Nucleus accumbens (tissue), 56 donors: ENCODE measurements at regions not wholly inside any gene's neighbourhood (a gene's known extent, or its start where the extent isn't known, plus 50 kb on each side); places are given as distances from the start of the nearest gene placed in this dataset.
"Not testable (repeated sequence)": the region's sequence is repeated elsewhere in the genome, so short reads cannot be mapped to it uniquely, and the experiment has no call there.

Experiments
- DNase-seq, 56 donors: peaks; one replicate each; lab custom pipeline; 2025; lab: John Stamatoyannopoulos, UW

GRCh38 chr1:149635290-149635899, 51.7 kb downstream of the PPIAL4C start:
- DNase-seq = not testable (repeated sequence)

DNA sequence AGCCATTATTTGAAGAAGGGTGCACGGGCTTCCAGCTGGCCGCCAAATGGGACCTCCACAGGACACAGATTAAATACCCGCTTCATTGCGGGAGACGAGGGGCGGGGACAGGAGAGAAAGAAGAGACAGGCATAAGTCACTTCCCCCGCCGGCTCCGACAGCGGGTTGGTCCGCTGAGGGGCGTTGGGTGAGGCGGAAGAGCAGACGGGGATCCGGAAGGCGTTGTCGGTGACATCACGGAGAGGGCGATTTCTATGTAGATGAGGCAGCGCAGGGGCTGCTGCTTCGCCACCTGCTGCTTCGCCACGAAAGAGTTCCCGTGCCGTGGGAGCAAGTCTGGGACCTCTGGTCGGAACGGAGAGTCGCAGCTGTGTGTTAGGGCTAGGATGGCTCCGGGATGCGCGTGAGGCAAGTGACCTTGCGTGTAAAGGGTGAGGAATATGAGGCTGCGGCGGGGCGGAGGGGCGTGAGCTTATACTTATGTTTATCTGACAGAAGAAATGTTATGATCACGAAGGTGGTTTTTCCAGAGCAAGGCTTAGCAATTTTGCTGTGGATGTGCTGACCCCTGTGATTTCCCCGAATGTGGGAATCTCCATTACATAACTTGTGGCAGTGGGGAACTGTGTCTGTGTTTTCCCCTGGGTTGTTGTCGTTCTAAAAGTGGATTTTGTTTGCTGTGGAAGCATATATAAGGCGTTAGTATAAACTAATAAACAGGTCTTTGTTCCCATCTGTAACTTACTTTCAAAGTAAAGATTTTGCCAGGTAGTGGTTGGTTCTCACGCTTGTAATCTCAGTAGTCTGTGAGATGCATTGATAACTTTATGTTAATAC, 52.9 kb downstream of the PPIAL4C start:
- peak in 54 of 56 donors; percentile 28 to 92 (median 79) for DNase-seq

DNA sequence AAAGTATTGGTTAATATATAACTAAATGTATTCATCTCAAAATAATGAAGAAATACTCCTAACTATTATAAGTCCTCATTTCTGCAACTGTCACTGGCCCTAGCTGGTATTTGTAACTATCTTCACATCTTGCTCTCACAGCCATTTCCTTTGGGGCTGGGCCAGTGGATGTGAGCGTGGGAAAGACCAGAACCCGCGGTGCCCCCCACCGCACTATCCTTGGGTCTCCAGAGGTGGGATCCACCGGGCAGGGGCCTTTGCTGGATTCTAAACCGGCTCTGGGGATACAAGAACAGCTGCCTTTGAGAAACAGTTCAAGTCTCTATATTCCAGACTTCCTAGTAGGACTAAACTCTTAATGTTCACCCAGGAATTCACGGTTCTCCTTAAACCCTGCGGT, 54.8 kb downstream of the PPIAL4C start:
- not testable (repeated sequence) for DNase-seq

GRCh38 chr1:149638901-149639658, 55.4 kb downstream of the PPIAL4C start:
- not testable (repeated sequence) for DNase-seq

DNA sequence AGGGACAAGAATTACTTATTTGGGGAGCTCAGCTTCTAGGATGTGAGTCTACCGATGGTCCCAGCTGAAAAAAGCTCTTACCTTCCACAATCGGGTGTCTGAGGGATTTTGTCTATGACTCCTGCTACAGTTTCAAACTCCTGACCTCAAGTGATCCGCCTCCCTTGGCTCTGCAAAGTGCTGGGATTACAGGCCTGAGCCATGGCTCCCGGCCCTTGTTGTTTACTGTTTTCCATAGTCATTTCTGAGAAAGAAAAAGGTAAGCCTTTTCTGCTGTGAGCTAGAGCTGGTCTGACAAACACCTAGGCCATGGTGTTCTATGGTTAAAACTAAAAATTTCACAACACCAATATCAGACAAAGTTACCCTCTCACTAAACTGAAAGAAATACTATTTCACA, 57.5 kb downstream of the PPIAL4C start:
- DNase-seq = not testable (repeated sequence)

DNA sequence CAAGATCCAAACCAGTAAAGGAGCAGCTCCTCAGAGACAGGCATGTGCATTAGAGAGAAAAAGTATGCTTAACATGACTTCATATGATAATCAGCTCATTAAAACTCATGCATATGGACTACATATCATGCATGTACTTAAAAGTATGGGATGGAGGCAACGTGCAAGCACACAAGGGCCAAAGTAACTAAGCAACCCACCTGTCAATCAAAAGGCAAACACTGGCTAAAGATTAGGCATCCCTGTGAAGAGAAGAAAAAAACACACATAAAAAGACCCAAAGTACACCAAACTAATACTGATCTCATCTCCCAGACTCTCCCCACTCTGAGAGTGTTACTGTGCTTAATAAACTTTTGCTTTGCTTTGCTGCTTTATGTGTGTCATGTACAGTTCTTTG, 61.2 kb downstream of the PPIAL4C start:
- not testable (repeated sequence) for DNase-seq

DNA sequence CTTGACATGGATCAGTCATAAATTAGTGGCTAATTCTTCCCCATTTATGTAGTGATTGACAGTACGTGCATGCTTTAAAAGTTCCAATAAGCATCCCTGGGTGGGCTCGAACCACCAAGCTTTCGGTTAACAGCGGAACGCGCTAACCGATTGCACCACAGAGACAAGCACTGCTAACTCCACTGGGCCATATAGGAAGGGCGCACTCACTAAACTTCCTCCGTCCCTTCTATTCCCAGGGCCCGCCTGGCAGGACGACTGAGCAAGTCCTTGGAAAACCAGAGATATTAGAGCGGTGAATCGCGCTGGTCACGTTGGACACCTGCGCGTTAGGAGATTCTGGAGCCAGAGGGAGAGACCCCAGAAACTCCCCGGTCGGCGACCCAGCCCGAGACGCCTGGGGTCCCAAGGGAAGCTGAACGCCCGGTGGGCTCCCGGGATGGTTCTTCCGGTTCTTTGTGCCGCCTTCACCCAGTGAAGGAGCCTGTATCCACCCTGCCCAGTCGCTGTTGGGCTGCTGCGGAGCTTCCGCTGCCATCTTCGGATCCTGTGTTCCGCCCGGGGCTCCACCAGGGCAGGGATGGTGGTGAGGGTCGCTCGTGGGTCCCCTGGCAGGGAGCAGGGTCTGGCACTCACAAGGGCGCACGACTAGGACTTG, 62.8 kb downstream of the PPIAL4C start:
- peak in 10 of 56 donors; percentile 1 to 11 (median 3) for DNase-seq

DNA sequence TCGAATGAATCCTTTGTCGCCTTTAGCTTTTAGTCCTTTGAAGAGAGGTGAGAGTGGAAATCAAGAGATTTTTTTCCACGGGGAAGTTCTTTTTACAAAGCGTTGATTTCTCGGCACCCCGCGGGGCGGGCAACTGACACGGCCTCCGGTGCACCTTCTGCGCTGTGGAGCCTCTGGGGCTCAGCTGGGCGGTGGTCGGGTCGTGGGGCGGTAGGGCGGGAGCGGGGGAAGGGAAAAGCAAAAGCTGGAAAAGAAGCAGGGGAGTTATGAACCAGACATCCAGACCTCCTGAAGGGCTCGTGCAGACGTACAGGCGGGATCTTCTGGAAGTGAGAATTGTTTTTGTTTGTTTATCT, 63.3 kb downstream of the PPIAL4C start:
- DNase-seq = peak in 2 of 56 donors; percentile 0 to 6

GRCh38 chr1:149657750-149658149, 74.1 kb downstream of the PPIAL4C start:
- not testable (repeated sequence) for DNase-seq

DNA sequence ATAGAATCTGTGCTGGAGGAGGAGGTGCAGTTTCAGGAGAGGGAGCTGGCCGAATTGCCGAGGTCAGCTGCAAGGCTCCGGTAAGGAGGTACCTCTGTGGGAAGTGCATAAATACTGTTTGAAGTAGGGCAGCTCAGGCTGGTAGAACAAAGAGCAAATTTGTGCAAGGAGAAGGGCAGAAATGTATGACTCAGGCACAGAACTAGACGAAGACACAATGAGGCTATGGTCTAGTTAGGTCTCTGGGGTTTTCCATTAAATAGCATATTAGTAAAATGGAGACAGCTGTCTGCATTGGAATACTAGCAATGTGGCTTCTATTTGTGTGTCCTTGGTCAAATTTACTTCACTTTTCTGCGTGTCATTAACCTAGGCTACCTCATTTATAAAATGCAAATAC, 74.5 kb downstream of the PPIAL4C start:
- DNase-seq = not testable (repeated sequence)

- DNase-seq = not testable (repeated sequence)
Measured at GRCh38 chr1:149664624-149665023, 81.0 kb downstream of the PPIAL4C start.

- DNase-seq = not testable (repeated sequence)
Measured at GRCh38 chr1:149665033-149665432, 81.4 kb downstream of the PPIAL4C start.

GRCh38 chr1:149665528-149665927, 81.9 kb downstream of the PPIAL4C start:
- DNase-seq = not testable (repeated sequence)

DNA sequence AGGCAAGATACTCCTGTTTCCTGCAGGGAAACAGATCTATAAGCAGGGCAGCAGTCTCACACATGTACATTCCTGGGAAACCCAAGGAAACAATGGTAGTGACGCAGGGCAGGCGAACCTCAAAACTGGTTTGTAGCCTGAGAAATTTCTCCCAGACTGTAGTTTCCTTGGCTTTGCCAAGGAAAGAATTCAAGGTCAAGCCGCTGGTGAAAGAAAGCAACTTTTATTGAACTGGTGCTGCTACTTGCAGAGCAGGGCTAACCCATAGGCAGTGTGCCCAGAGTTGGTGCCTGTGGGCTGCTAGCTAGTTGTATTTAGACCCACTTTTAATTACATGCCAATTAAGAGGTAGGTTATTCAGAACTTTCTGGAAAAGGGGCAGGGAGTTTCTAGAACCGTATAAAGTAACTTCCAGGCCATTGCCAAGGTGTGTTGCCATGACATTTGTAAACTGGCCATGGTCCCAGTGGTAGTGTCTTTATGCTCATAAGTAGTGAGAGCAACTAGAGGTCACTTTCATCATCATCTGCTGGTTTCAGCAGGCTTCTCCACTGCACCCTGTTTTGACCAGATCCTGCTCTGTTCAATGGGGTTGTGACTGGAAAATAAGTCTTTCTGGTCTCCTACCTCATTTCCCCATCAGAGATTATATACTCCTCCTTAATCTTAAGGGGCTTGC, 89.7 kb downstream of the PPIAL4C start:
- peak in 18 of 56 donors; percentile 1 to 51 (median 18) for DNase-seq

- not testable (repeated sequence) for DNase-seq
Measured at GRCh38 chr1:149674921-149675320, 91.3 kb downstream of the PPIAL4C start.

DNA sequence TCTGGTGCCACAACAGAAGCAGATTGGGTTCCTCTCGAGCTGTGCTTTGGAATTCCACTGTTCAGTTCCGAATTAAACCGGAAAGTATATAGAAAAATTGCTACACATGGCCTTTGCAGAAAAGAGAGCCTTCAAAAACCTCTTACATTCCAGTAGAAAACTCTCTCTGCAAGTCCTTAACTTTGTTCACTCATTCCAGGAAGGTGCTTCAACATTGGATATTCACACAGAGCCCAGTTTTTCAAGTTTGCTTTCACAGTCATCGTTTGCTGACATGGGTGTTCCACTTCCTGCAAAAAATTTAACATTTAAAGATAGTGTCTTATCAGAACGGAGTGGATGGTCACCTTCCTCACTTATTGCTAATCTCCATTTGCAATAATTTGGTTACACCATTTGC, 93.7 kb downstream of the PPIAL4C start:
- not testable (repeated sequence) for DNase-seq

- DNase-seq = not testable (repeated sequence)
Measured at GRCh38 chr1:149686593-149687238, 95.8 kb upstream of the FCGR1A start.

- not testable (repeated sequence) for DNase-seq
Measured at GRCh38 chr1:149691399-149691798, 91.1 kb upstream of the FCGR1A start.

GRCh38 chr1:149692804-149693539, 89.5 kb upstream of the FCGR1A start:
- not testable (repeated sequence) for DNase-seq
